Activated T-cell treated with anti-CD3 and anti-CD28 coated beads, Interleukin-2, amount 50 U/mL, for 48 hours (primary cell): ENCODE measurements at regions not wholly inside any gene's neighbourhood (a gene's known extent, or its start where the extent isn't known, plus 50 kb on each side); places are given as distances from the start of the nearest gene placed in this dataset.

Source experiments
- DNase-seq, 2 experiments: peaks; one replicate each; pipeline ENCODE4 v3.0.0-alpha.2; 2020

DNA sequence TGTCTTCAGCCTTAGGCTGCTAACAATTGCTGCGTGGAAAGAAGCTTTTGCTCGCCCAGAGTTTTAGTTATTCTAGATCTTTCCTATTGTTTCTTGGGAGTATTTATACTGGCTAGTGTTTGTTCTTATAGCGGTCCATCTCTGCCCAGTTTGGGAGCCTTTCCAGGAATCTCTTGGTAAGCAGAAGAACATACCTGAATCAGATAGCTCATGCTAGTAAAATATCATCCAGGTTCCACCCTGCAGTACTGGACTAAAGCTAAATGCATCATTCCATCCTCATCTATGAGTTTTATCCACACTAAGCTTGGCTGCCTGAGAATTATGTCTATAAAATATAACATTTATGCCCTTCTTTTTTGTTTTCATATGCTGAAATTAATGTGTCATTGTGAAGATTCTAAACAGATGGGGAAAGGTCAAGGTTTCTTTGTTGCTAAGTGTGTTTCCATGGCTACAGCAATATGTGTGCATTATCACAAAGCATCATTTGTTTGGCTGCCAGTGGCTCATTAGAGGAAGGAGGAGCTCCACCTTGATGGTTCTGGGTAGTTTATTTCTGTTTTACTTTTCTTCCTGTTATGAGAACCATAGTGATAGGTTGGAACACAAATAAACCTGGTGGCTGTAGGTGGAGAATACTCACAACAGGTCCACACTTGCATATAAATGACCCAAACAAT lies 182.8 kb downstream of the PIK3C3 start:
- no peak for DNase-seq

DNA sequence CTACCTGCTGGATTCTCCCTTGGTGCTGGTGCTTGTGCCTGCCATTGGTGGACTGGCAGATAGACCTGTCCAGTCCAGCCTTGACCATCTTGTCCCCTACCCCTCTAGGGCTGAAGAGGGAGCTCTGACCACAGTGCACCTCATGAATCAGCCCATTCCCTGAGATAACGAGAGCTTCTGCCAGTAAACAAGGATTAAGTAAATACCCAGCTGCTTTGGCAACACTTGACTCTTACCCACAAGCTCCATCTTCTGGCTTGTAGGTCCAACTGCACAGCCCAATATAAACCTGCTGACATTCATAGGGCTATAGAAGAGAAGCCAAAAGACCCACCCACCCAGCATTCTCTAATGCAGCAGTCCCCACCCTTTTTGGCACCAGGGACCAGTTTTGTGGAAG lies 186.4 kb downstream of the PIK3C3 start:
- DNase-seq: no peak

DNA sequence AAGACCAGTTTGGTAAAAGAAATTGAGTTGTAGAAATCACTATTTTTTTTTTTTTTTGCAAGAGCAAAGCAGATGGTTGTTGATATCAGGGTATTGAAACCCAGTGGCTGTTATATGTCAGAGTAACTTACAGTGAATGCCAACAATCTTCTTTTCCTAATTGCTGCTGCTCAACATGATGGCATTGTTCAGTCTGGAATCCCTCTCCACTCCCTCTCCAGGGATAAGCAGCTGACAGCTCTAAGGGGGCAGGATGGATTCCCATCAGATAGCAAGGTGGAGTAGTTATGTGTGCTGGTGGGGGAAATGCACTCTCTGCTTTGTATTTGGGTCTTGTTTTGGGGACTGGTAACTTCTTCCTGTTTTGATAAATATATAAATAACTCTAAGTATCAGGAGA lies 200.0 kb downstream of the PIK3C3 start:
- no peak for DNase-seq

DNA sequence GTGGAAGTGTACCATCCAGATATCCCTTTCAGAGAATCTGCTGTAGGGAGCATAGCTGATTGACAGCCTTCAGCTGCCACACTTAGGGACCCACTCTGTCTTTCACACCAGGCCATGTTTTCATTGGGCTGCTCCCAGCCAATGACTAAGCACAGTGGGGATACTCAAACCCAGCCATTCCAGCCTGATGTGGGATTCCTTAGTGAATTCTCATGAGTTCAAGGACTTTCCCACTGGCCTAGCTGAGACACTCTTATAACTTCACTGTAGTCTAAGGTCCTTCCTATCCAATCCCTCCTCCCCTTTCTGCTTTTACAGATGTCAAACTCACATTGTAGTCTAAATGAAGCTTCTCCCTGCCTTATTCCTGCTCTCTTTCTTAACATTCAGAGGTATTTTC lies 201.2 kb downstream of the PIK3C3 start:
- DNase-seq: no peak

DNA sequence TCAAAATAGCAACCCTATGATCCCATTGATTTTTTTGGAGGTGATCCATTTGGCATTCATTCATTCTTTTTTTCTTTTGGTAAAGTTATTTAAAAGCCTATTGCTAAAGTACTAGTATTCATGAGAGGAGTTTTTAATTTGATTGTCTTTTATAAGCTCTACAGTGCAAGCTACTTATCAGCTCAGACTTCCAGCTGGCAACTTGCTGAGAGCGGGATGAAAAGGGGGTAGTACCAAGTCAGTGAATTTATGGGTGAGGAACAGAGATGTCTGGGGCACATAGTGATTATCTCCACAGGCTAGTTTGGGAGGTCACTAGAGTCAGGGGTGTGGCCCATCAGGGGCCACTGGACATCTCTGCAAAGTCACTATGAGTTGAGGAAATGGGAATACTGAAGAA lies 202.4 kb downstream of the PIK3C3 start:
- no peak for DNase-seq

DNA sequence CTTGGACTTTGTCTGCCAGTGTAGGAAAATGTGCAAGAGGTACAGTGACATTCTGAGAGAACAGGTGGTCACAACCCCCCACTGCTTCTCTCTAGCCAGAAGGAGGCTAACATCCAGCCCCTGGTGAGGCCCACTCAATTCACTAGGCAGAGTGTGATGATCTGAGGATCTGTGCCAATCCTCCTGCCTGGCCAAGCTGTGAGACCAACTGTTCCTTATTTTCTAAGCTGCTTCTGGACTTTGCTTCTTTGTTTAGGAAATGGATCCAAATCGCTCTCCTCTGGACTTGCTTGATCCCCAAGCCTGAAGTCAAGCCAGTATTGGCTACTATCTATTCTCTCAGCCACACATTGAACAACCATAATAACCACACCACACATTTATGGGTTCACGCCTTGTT lies 202.8 kb downstream of the PIK3C3 start:
- DNase-seq: no peak

DNA sequence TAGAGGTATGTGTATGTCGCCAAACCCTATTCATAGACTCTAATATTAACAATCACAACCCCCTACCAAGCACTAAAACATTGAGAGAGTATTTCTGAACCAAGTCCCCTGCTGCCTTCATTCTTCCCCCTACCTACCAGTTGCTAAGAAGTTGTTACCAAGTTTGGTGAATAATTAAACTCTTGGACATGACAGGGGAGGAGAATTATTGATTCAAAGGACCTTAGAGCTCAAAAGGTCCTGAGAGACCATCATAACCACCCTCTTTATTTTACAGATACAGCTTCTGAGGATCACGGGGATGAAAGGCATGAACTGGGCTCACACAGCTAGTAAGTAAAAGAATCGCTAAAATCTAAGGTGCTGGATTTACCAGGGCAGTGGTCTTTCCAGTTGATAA lies 204.1 kb downstream of the PIK3C3 start:
- no peak for DNase-seq

DNA sequence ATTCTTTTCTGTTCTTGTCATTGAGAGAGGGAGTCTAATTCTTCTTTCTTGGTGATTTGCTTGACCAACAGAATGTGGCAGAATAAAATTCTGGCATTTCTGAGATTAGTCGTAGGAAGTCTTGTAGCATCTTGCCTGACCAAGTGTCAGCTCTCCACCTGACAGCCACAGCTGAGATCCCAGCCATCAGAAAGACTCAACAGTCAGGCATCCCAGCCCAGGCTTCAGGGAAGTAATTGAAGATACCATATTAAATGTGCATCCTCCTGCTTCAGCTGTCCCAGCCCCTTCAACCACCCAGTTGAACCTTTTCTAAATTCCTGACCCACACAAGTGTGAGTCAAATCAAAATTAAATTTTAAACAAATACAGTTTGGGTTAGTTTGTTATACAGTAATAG lies 208.3 kb downstream of the PIK3C3 start:
- no peak for DNase-seq

DNA sequence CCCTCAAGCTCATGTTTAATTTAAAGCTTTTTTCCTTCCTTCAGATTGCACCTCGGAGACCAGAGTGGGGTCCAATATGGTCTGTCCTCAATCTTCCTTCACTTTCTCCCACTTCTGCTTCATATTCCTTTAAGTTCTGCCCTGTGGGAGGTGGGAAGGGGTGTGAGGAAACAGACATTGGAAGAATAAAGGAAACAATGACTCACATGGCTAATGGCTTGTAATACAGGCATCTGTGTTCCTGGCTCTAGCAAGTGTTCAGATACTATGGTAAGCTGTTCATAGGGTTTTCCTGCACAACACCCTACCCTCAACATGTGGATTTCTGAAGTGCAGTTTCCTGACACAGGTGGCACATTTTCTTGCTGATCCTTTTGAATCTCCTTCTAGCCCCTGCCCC lies 209.5 kb downstream of the PIK3C3 start:
- no peak for DNase-seq

DNA sequence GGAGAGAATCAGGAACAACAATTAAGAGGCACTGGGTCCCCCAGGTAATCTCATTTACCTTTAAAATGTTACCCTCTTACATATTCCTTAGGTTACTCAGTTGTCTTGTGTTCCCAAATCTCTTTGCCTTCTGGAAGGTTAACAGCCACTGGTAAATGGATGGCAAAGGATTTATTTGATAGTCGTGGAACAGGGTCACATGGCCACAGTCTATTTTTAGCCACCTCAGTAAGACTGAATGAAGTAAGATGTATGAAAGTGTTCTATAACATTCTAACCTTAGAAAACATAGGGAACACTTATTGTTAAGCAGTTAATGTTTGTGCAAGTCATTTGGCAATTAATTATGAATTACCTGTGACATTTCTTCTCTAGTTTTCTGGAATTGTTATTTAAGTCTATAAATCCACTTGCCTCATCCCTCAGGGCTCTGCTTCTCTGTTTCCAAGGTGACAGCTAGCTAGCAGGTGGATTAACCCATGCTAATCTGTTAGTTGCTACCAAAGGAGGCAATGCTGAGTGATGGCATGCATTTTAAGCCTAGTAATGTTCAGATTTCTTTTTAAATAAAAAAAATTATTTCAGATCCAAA lies 211.0 kb downstream of the PIK3C3 start:
- DNase-seq: no peak

DNA sequence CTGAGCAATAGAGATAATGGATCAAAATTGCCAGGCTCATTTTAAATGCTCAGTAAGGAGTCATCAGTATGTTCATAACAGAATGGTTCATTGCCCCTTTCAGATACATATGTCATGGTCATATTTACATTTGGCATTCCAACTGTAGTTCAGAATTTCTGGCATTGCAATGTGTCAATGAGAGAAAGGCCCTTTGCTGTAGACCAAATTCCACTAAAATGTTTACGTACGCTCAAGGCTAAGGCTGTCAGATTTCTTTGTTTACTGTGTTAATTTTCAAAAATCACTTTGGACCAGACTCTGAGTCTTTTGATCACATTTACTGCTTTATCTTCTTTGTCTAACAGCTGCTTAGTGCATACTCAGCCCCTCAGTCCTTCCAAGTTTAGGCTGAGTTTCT lies 213.5 kb downstream of the PIK3C3 start:
- no peak for DNase-seq

DNA sequence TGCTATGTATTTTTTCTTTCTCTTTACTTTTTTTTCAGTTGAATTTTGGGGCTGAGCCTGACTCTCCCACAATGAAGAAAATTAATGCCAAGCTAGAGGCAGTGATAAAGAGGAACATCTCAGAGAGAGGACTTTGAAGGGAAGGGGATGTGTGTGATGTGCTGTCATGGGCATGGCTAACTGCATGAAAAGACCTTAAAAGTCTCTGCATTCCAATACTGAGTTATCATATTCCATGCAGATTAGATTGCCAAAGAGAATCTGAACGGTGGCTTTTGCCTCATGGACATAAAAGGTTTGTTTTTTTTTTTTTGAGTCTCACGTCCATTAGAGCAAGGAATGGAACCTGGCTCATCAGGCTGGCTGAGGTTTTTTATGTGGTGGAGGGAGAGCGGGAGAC lies 213.9 kb downstream of the PIK3C3 start:
- DNase-seq: no peak

DNA sequence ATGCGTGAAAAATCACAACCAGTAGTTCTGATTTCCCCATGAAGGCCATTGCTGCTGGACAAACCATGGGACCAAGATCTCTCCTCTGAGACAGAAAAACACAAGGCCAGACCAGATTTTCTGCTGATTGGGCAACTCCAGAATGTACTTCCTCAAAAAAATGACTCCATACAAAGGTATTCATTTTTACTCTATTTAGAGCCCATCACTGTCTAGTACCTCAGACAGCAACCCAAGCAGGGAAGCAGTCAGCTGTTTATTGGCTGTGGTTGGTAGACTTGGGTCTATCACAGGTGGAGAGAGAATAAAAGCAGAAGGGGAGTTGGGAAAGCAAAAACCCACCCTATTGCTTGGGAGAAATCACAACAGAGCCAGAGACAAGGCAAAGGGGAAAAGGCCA lies 219.9 kb downstream of the PIK3C3 start:
- DNase-seq: no peak

DNA sequence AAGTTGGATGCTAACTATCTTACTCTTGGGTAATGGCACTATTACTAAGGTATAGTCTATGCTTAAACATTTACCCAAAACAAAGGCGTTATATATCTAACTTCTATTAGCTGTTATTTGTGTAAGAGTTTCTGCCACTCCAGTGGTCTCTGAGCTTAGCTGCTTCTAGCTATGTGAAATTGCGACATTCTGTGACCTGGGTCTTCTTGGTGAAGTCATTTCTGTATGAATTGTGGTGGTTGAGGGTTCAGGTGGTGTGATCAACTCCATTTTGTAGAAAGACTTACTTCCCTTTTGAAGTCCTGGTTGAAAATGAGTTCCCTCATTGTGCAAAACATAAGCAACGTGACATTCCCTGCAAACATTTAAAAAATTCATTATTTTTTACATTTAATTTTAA lies 221.6 kb downstream of the PIK3C3 start:
- no peak for DNase-seq

DNA sequence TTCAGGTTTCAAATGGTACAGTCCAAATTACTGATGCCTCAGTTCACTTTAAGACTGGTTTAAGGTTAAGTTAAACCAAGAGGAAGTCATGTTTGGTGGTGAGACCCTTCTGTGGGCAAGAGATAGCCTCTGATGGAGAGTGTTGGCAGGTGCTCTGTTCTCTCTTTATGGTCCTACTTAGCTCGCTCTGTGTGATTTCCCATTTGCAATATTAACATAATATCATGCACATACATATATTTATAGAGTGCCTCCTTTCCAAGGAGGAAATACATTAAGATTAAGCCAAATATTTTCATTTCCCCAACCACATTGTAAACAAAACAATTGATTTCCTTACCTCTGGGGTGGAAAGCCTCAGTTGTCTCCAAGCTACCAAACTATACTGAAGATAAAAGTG lies 222.4 kb downstream of the PIK3C3 start:
- DNase-seq: no peak

DNA sequence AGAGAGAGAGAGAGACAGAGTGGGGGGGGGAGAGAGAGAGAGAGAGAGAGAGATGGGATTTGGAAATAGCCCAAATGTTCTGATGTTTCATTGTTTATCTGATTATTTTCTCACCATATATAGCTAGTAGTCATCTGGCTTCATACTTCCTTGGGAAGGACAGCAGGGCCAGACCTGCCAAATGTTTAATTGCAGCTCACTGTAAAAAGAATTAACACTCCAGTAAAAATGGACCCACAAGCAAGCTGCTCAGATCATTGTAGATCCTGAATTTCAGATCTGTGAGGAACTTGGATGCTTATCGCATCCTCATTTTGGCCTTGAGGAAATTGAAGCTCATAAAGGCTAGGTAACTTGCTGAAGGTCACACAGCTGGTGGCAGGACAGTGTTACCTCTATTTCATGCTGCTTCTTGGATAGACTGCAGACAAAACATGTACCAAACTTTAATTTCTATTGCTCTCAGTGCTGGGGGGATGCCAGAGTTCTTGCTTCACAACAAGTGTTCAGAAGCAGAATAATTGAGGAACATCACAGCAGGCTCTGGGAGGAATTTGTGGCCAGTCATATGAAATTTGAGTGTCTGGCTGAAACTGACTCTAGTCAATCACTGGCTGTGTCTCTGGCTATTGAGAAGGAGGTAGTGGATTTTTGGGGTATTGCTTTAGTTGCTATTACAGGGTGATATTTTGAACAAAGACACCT lies 223.5 kb downstream of the PIK3C3 start:
- no peak for DNase-seq

DNA sequence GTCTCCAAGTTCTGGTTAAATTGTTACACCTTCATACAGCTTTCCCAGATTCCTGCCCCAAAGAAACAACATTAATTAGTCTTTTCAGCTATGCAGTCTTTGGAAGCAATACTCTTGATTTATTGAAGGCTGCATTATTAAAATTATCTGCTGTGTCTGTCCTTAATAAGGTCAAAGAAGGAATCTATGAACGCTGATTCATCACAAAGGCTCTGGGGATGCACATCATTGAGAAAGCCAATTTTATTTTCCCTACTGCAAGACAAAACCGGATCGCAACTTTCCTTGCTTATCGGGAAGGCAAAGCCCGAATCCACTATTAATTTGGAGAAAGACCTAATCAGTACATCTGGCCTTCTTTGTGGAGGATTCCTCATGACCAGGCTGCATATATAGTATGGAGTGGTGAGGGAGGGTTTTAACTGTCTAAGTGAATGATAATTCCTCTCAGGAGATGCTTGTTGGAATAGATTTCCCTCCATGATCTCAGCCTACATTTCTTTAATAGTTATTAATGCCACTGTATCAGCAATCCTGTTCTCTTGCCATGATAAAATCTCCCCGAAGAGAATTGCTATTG lies 224.6 kb downstream of the PIK3C3 start:
- no peak for DNase-seq

DNA sequence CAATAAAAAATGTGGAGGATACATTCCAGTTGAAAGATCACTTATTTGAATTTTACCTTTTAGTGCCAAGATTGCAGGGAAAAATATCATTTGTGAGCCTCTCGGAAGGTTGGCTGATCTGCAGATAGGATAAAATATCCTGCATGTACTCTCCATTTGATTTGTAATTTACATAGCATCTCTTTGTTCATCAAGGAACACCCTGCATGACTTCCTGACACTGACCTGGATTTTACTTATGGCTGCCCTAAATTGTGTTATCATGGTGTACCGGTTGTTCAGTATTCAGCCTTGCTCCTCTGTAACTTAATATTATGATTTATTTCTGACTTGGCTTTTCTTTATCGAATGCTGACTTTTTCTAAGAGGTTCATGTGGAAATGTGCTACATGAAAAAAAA lies 226.4 kb downstream of the PIK3C3 start:
- DNase-seq: no peak

DNA sequence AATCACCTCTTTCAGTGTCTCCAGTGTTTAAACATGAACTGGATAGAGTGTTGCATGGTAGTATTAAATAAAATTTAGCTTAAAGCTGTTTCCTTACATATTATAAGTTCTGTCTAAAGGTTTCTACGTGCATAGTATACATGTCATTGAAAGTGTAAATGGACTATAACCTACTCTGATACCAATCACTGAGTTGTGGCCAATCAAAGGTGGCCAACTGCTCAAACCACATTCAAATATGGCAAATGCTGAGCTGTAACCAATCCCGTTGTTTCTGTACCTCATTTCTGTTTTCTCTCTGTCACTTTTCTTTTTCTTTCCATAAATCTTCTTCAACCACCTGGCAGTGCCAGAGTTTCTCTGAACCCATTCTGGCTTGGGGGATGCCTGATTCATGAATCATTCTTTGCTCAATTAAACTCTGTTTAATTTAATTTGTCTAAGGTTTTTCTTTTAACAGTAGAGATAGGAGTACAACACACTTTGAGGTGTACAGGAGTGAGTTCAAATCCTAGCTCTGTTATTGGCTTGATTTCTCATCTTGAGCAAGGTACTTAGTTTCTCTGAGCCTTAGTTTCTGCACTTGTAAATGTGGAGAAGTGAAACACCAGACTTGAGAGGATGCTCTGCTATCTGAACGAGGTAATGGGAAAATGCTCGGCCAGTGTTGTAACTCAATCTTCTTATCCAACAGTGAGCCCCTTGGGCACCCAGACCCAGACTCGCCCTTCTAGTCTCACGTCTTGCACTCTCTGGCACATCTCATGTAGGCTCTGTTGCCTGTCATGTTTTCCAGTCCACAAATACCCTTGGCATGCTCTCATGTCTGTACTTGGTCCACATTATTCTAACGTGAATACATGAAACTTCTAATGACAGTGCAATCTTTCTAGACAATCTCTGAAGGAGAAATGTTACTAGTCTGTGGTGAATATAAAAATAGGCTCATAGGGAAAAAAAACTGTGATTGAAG lies 228.0 kb downstream of the PIK3C3 start:
- DNase-seq: no peak

DNA sequence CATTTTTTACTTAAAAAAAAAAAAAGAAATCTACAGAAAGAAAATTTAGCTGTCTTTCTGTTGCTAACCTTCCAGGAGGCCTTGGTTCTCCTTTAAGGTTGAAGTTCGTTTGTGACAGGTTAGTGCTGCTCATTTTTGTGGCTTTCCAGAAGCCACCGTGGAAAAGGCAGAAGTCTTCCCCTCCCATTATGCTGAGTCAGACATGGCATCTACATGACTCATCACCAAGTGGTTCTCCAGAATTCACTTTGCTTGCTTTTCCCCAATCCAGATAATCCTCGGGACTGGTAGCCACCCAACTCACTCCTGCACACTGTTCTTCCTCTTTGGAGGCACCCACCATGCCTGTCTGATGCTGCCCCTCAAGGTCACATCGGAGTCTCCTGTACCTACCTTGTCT lies 228.7 kb downstream of the PIK3C3 start:
- DNase-seq: no peak

DNA sequence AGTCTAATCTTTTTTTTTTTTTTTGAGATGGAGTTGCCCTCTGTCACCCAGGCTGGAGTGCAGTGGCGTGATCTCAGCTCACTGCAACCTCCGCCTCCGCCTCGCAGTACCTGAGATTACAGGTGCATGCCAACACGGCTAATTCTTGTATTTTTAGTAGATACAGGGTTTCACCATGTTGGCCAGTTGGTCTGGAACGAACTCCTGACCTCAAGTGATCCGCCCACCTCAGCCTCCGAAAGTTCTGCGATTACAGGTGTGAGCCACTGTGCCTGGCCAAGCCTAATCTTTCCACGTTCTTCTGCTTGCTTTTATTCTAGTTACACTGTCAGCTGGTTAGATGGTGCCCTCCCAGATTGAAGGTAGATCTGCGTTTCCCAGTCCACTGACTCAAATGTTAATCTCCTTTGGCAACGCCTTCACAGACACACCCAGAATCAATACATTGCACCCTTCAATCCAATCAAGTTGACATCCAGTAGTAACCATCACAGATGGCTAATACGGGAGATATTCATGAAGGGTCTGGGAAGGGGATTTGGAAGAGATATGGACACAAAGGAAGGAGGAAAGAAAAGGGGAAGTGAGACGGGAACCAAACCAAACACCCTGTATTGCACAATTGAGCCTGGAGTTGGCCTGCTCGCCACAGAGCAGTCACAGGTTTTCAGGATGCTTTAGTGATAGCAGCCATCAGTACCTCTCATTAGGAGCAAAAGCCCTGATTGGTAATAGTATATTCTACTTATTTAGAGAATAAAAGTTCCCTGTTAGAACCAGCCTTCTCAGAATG lies 229.8 kb downstream of the PIK3C3 start:
- no peak for DNase-seq

DNA sequence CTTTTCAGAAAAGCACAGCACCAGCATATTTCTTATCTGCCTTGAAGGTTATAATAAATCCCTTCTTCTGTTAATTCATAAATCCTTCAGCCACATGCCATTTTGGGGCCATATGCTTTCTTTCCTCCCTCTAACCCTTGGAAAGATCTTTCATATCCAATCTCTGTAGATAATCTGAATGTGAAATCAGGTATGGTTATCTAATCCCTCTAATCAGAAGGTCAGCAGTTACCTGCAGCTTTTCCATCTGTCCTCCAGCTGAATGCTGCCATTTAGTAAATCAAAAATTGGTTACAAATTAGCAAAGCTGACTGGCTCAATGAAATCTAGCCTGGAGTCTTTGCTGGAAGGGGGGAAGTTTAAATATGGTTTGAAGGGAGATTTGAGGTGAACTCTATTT lies 230.5 kb downstream of the PIK3C3 start:
- no peak for DNase-seq
